HepG2 (cell line): ENCODE measurements at regions not wholly inside any gene's neighbourhood (a gene's known extent, or its start where the extent isn't known, plus 50 kb on each side); places are given as distances from the start of the nearest gene placed in this dataset.

Experiments
- ELF1 ChIP-seq: sonication (generic); formaldehyde crosslinking; IDR thresholded peaks from 2 replicates; pipeline ENCODE4 v1.4.0; 2020; ENCODE audit warnings: missing genetic modification reagents
- EZH2 ChIP-seq: conservative IDR thresholded peaks from 2 replicates; pipeline ENCODE4 v1.6.1; 2012; ENCODE audit warnings: mild to moderate bottlenecking, low read depth, low read length, moderate library complexity
- NR1H2 ChIP-seq: sonication (generic); formaldehyde crosslinking; IDR thresholded peaks from 2 replicates; pipeline ENCODE4 v1.8.1; 2022; ENCODE audit warnings: low read depth, missing genetic modification reagents, borderline replicate concordance
- U2AF2 ChIP-seq: fragments of 200-400 bp; formaldehyde crosslinking; IDR thresholded peaks from 2 replicates; pipeline ENCODE4 v1.6.1; 2017; ENCODE audit warnings: low read depth, mild to moderate bottlenecking, low read length
- TF ChIP-seq, protein P1 (sequence below): sonication (generic); formaldehyde crosslinking; IDR thresholded peaks from 2 replicates; pipeline ENCODE4 v1.4.0; 2020; ENCODE audit warnings: missing genetic modification reagents
- TF ChIP-seq, protein P2 (sequence below): sonication (generic); formaldehyde crosslinking; IDR thresholded peaks from 2 replicates; pipeline ENCODE4 v1.8.1; 2022; ENCODE audit warnings: low read depth, mild to moderate bottlenecking, missing genetic modification reagents
- TF ChIP-seq, protein P3 (sequence below): sonication (generic); formaldehyde crosslinking; IDR thresholded peaks from 2 replicates; pipeline ENCODE4 v1.5.0; 2020; ENCODE audit warnings: mild to moderate bottlenecking, missing genetic modification reagents, moderate library complexity
- TF ChIP-seq, protein P4 (sequence below): sonication (generic); formaldehyde crosslinking; IDR thresholded peaks from 2 replicates; pipeline ENCODE4 v1.4.0; 2020; ENCODE audit warnings: missing genetic modification reagents, mild to moderate bottlenecking, borderline replicate concordance

DNA sequence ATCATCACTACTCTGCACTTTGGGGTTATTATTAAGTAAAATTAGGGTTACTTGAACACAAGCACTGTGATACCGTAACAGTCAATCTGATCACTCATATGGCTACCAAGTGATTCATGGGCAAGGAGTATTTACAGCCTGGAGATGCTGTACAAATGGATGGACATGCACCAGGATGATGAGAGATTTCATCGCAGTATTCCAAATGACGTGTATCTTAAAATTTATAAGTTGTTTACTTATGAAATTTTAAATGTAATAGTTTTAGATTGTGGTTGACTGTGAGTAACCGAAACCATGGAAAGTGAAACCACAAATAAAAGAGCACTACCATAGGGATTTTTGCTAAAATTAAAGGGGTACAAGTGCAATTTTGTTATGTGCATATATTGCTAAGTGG, 462.2 kb upstream of the PTGER4 start:
- TF ChIP-seq, protein P1, sequence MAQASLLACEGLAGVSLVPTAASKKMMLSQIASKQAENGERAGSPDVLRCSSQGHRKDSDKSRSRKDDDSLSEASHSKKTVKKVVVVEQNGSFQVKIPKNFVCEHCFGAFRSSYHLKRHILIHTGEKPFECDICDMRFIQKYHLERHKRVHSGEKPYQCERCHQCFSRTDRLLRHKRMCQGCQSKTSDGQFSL: no peak
- TF ChIP-seq, protein P2, sequence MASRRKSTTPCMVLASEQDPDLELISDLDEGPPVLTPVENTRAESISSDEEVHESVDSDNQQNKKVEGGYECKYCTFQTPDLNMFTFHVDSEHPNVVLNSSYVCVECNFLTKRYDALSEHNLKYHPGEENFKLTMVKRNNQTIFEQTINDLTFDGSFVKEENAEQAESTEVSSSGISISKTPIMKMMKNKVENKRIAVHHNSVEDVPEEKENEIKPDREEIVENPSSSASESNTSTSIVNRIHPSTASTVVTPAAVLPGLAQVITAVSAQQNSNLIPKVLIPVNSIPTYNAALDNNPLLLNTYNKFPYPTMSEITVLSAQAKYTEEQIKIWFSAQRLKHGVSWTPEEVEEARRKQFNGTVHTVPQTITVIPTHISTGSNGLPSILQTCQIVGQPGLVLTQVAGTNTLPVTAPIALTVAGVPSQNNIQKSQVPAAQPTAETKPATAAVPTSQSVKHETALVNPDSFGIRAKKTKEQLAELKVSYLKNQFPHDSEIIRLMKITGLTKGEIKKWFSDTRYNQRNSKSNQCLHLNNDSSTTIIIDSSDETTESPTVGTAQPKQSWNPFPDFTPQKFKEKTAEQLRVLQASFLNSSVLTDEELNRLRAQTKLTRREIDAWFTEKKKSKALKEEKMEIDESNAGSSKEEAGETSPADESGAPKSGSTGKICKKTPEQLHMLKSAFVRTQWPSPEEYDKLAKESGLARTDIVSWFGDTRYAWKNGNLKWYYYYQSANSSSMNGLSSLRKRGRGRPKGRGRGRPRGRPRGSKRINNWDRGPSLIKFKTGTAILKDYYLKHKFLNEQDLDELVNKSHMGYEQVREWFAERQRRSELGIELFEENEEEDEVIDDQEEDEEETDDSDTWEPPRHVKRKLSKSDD: no peak
- TF ChIP-seq, protein P3, sequence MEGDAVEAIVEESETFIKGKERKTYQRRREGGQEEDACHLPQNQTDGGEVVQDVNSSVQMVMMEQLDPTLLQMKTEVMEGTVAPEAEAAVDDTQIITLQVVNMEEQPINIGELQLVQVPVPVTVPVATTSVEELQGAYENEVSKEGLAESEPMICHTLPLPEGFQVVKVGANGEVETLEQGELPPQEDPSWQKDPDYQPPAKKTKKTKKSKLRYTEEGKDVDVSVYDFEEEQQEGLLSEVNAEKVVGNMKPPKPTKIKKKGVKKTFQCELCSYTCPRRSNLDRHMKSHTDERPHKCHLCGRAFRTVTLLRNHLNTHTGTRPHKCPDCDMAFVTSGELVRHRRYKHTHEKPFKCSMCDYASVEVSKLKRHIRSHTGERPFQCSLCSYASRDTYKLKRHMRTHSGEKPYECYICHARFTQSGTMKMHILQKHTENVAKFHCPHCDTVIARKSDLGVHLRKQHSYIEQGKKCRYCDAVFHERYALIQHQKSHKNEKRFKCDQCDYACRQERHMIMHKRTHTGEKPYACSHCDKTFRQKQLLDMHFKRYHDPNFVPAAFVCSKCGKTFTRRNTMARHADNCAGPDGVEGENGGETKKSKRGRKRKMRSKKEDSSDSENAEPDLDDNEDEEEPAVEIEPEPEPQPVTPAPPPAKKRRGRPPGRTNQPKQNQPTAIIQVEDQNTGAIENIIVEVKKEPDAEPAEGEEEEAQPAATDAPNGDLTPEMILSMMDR (CRISPR knock-in tag): no peak
- TF ChIP-seq, protein P4, sequence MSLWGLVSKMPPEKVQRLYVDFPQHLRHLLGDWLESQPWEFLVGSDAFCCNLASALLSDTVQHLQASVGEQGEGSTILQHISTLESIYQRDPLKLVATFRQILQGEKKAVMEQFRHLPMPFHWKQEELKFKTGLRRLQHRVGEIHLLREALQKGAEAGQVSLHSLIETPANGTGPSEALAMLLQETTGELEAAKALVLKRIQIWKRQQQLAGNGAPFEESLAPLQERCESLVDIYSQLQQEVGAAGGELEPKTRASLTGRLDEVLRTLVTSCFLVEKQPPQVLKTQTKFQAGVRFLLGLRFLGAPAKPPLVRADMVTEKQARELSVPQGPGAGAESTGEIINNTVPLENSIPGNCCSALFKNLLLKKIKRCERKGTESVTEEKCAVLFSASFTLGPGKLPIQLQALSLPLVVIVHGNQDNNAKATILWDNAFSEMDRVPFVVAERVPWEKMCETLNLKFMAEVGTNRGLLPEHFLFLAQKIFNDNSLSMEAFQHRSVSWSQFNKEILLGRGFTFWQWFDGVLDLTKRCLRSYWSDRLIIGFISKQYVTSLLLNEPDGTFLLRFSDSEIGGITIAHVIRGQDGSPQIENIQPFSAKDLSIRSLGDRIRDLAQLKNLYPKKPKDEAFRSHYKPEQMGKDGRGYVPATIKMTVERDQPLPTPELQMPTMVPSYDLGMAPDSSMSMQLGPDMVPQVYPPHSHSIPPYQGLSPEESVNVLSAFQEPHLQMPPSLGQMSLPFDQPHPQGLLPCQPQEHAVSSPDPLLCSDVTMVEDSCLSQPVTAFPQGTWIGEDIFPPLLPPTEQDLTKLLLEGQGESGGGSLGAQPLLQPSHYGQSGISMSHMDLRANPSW (CRISPR knock-in tag): no peak
- no peak for TF ChIP-seq EZH2
- TF ChIP-seq U2AF2: no peak
- TF ChIP-seq ELF1 (CRISPR knock-in tag): no peak
- TF ChIP-seq NR1H2: no peak
